Coronary artery (tissue), 2 donors: ENCODE measurements at regions not wholly inside any gene's neighbourhood (a gene's known extent, or its start where the extent isn't known, plus 50 kb on each side); places are given as distances from the start of the nearest gene placed in this dataset.
"Not testable (repeated sequence)": the region's sequence is repeated elsewhere in the genome, so short reads cannot be mapped to it uniquely, and the experiment has no call there.

ENCODE experiments used
- DNase-seq: peaks from one replicate; pipeline ENCODE4 v3.0.0-alpha.2; 2017; ENCODE audit warnings: low spot score
- H3K27ac ChIP-seq, 2 donors: fragments of 200-600 bp; sonication (generic); one replicate each; pipeline ENCODE4 v1.5.1; 2016 to 2019
- H3K4me3 ChIP-seq: fragments of 200-600 bp; sonication (generic); 2 replicates; pipeline ENCODE4 v1.5.1; 2016; ENCODE audit warnings: mild to moderate bottlenecking, moderate library complexity
- CTCF ChIP-seq: fragments of 200-600 bp; sonication (generic); IDR thresholded peaks from one replicate; pipeline ENCODE4 v1.5.1; 2019; ENCODE audit warnings: antibody characterized with exemption

GRCh38 chr11:112661571-112661970, 299.6 kb upstream of the NCAM1 start:
- DNase-seq: no peak
- TF ChIP-seq CTCF: no peak

DNA sequence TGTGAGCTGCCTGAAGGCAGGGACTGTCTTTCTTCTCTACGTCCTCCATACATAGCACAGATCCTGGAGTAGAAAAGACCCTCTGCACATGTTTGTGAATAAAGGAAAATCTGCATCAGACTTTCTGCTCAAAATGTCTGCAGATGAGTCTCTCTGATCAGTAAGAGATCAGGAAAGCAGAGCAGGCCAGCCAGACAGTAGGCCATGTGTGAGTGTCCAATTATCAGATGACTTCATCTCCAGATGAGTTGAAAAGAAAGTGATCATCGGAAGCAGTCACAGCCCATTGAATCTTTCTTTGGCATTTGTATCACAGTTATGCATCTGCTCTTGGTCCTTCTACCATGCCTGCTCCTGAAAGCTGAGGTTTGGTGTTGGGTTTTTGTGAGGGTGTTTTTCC, 298.7 kb upstream of the NCAM1 start:
- H3K4me3 ChIP-seq: no peak overlapping the region
- no peak for DNase-seq
- no peak for TF ChIP-seq CTCF
- H3K27ac ChIP-seq: no peak overlapping the region

More at GRCh38 chr11:112661571-112661970, 299.6 kb upstream of the NCAM1 start:
- Histone ChIP-seq H3K4me3 (no peak overlapping the region), H3K27ac (no peak overlapping the region)

DNA sequence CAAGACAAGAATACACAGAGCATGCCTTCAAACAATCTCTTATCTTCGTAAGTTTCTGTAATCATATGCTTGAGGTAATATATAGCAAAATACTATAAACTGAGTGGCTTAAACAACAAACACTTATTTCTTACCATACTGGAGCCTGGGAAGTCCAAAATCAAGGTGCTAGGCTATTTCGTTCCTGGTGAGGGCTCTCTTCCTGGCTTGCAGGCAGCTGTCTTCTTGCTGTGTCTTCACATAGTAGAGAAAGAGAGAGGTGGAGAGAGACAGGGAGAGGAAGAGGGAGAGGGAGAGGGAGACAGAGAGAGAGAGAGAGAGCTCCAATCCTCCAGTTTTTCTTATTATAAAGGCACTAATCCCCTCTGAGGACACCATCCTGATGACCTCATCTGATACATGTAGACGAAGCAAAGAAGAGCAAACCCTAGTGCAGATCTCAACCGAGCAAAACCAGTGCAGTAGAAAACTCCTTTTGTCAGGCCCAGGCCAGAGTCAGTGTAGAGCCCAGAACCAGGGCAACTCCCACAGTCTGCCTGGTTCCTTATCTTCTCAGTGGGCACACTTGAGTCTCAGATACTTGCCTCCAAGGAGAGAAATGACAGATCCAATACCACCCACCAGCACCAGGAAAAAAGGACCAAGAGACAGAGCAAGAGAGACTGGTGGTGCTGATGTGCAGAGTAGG, 297.1 kb upstream of the NCAM1 start:
- no peak for TF ChIP-seq CTCF
- Histone ChIP-seq H3K27ac (no peak overlapping the region), H3K4me3 (no peak overlapping the region)
- no peak for DNase-seq

- no peak overlapping the region for H3K27ac ChIP-seq
- no peak for TF ChIP-seq CTCF
- H3K4me3 ChIP-seq: no peak overlapping the region
- DNase-seq: no peak
Measured at GRCh38 chr11:112665291-112665690, 295.9 kb upstream of the NCAM1 start.

DNA sequence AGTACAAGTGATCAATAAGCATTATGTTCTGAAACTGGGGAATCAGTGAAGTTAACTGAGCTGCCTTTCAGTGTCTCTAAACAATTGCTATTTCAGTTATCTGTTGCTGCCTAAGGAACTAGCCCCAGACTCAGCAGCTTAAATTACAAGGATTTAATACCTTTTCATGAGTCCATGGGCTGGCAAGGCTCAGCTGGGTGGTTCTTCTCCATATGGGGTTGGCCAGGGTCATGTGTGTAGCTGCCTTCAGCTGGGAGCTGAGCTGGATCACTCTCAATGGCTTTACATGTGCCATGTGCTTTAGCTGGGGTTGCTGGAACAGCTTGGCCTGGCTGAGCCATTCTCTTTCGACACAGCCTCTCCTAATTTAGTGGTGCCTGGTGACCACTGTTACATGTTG, 295.0 kb upstream of the NCAM1 start:
- Histone ChIP-seq H3K27ac (no peak overlapping the region), H3K4me3 (no peak overlapping the region)
- no peak for DNase-seq
- TF ChIP-seq CTCF: no peak

DNA sequence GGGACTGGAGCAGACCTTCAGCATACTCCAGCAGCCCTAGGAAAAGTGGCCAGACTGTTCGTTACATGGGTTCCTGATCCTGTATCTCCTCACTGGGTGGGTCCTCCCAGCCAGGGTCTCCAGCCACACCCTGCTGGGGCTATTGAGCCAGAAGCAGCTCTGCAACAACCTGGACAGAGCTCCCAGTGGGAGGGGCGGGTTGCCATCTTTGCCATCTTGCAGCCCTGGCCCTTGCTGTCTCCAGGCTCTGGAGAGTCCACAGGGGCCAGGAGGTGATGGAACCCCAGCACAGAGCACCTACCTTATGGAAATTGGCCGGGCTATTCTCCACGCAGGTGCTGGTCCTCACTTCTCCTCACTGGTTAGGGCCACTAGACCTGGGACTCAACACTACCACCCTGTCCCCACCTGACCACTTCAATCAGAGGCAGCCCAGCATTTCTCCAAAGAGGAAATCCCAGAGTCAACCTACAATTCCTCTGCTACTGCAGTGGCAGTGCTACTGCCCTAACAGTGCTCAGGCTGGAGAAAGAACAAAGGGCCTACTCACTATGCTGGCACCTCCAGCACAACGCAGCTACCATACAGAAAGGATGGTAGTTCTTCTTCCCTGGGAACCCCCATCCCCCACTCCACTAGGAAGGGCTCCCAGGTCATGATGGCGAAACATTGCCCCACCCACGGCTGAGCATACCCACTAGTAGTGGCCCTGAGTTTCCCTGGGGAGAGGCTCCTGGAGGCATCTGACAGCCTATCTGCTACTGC, 290.2 kb upstream of the NCAM1 start:
- no peak overlapping the region for H3K4me3 ChIP-seq
- no peak for DNase-seq
- H3K27ac ChIP-seq: no peak overlapping the region
- TF ChIP-seq CTCF: no peak

DNA sequence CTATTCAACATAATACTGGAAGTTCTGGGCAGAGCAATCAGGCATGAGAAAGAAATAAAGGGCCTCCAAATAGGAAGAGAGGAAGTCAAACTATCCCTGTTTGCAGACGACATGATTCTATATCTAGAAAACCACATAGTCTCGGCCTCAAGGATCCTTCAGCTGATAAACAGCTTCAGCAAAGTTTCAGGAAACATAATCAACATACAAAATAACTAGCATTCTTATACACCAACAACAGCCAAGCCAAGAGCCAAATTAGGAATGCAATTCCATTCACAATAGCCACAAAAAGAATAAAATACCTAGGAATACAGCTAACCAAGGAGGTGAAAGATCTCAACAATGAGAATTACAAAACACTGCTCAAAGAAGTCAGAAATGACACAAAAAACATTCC, 287.8 kb upstream of the NCAM1 start:
- H3K27ac ChIP-seq, DNase-seq, H3K4me3 ChIP-seq: not testable (repeated sequence)
